Fibroblast of pulmonary artery (primary cell): ENCODE measurements at regions not wholly inside any gene's neighbourhood (a gene's known extent, or its start where the extent isn't known, plus 50 kb on each side); places are given as distances from the start of the nearest gene placed in this dataset.

Source experiments
- DNase-seq: peaks from one replicate; pipeline ENCODE4 v3.0.0-alpha.2; 2010; ENCODE audit warnings: low read depth
- H3K4me3 ChIP-seq: replicated peaks from 2 replicates; pipeline ENCODE4 v1.5.1; 2011; ENCODE audit warnings: low read depth, mild to moderate bottlenecking, control low read depth, low read length, moderate library complexity
- CTCF ChIP-seq: IDR thresholded peaks from 2 replicates; pipeline ENCODE4 v1.5.1; 2011; ENCODE audit warnings: mild to moderate bottlenecking, control low read depth, low read length, inconsistent platforms; ENCODE audit errors: missing control alignments

GRCh38 chr2:146287281-146287680 is 1557.5 kb upstream of the ACVR2A start:
- DNase-seq: no peak
- H3K4me3 ChIP-seq: no peak overlapping the region
- no peak for TF ChIP-seq CTCF

GRCh38 chr2:146278881-146279280 is 1565.9 kb upstream of the ACVR2A start:
- DNase-seq: no peak
- no peak overlapping the region for H3K4me3 ChIP-seq
- no peak for TF ChIP-seq CTCF

- no peak for DNase-seq
- H3K4me3 ChIP-seq: no peak overlapping the region
- no peak for TF ChIP-seq CTCF
Measured at GRCh38 chr2:146271131-146271831, 1573.5 kb upstream of the ACVR2A start.

- no peak for DNase-seq
- no peak for TF ChIP-seq CTCF
- H3K4me3 ChIP-seq: no peak overlapping the region
Measured at GRCh38 chr2:146270618-146271017, 1574.2 kb upstream of the ACVR2A start.

- DNase-seq: no peak
- H3K4me3 ChIP-seq: no peak overlapping the region
- no peak for TF ChIP-seq CTCF
Measured at GRCh38 chr2:146267093-146267492, 1577.7 kb upstream of the ACVR2A start.

GRCh38 chr2:146265656-146266055 is 1579.2 kb upstream of the ACVR2A start:
- no peak overlapping the region for H3K4me3 ChIP-seq
- no peak for DNase-seq
- TF ChIP-seq CTCF: no peak

- H3K4me3 ChIP-seq: no peak overlapping the region
- TF ChIP-seq CTCF: no peak
- DNase-seq: no peak
Measured at GRCh38 chr2:146262606-146263005, 1582.2 kb upstream of the ACVR2A start.
